ENCODE measurements at regions not wholly inside any gene's neighbourhood (a gene's known extent, or its start where the extent isn't known, plus 50 kb on each side); places are given as distances from the start of the nearest gene placed in this dataset.
"Not testable (repeated sequence)": the region's sequence is repeated elsewhere in the genome, so short reads cannot be mapped to it uniquely, and the experiment has no call there.

GRCh38 chr14:105952826-105953225 lies 426.4 kb downstream of the TMEM121 start:
- H3K27ac ChIP-seq, result no peak overlapping the region
- TF ChIP-seq EZH2 (IDR thresholded peaks at IDR 0.05), result no peak
- TF ChIP-seq FOXP2 (optimal IDR thresholded peaks at IDR 0.05; ENCODE audit: control extremely low read depth, extremely low read length, insufficient read depth), result no peak
- TF ChIP-seq POLR2AphosphoS5 (IDR thresholded peaks at IDR 0.05; ENCODE audit: borderline replicate concordance, low read depth, low read length), result no peak
- H3K9ac ChIP-seq (ENCODE audit: insufficient read length), result no peak overlapping the region
- no peaks in the 10 kb centered on the region for H3K9me3 ChIP-seq (ENCODE audit: low read depth, low read length)
- no peak for DNase-seq (ENCODE audit: low read depth, low spot score)
- H3K36me3 ChIP-seq (ENCODE audit: insufficient read depth, low read length), result no peaks in the 10 kb centered on the region
- no peak overlapping the region for H3K4me3 ChIP-seq

GRCh38 chr14:105961625-105962024 lies 435.2 kb downstream of the TMEM121 start:
- H3K36me3 ChIP-seq (ENCODE audit: insufficient read depth, low read length); H3K27ac ChIP-seq; DNase-seq (ENCODE audit: low read depth, low spot score); H3K4me3 ChIP-seq; H3K9ac ChIP-seq (ENCODE audit: insufficient read length); H3K9me3 ChIP-seq (ENCODE audit: low read depth, low read length): not testable (repeated sequence)

GRCh38 chr14:105962532-105962931 lies 436.1 kb downstream of the TMEM121 start:
- H3K27ac ChIP-seq, result no peak overlapping the region
- no peak for DNase-seq (ENCODE audit: low read depth, low spot score)
- no peak overlapping the region for H3K9ac ChIP-seq (ENCODE audit: insufficient read length)
- no peaks in the 10 kb centered on the region for H3K9me3 ChIP-seq (ENCODE audit: low read depth, low read length)
- TF ChIP-seq EZH2 (IDR thresholded peaks at IDR 0.05), result no peak
- no peak overlapping the region for H3K4me3 ChIP-seq
- no peaks in the 10 kb centered on the region for H3K36me3 ChIP-seq (ENCODE audit: insufficient read depth, low read length)

- TF ChIP-seq EZH2 (IDR thresholded peaks at IDR 0.05) (no peak), POLR2AphosphoS5 (IDR thresholded peaks at IDR 0.05; ENCODE audit: borderline replicate concordance, low read depth, low read length) (no peak), FOXP2 (optimal IDR thresholded peaks at IDR 0.05; ENCODE audit: control extremely low read depth, extremely low read length, insufficient read depth) (no peak)
- Histone ChIP-seq H3K9me3 (ENCODE audit: low read depth, low read length) (no peaks in the 10 kb centered on the region), H3K4me3 (no peak overlapping the region)
These were observed 441.9 kb downstream of the TMEM121 start for GRCh38 chr14:105968291-105968690.

GRCh38 chr14:105969026-105969425 lies 442.6 kb downstream of the TMEM121 start:
- H3K4me3 ChIP-seq; H3K36me3 ChIP-seq (ENCODE audit: insufficient read depth, low read length); H3K9ac ChIP-seq (ENCODE audit: insufficient read length); H3K27ac ChIP-seq; DNase-seq (ENCODE audit: low read depth, low spot score); H3K9me3 ChIP-seq (ENCODE audit: low read depth, low read length): not testable (repeated sequence)

More at GRCh38 chr14:105968291-105968690, 441.9 kb downstream of the TMEM121 start:
- Histone ChIP-seq H3K9ac (ENCODE audit: insufficient read length) (no peak overlapping the region), H3K36me3 (ENCODE audit: insufficient read depth, low read length) (no peaks in the 10 kb centered on the region), H3K27ac (no peak overlapping the region)
- no peak for DNase-seq (ENCODE audit: low read depth, low spot score)

GRCh38 chr14:105970821-105971220 lies 444.4 kb downstream of the TMEM121 start:
- not testable (repeated sequence) for H3K9ac ChIP-seq (ENCODE audit: insufficient read length); H3K27ac ChIP-seq; H3K36me3 ChIP-seq (ENCODE audit: insufficient read depth, low read length); H3K9me3 ChIP-seq (ENCODE audit: low read depth, low read length); DNase-seq (ENCODE audit: low read depth, low spot score); H3K4me3 ChIP-seq

GRCh38 chr14:105971593-105972500 lies 445.5 kb downstream of the TMEM121 start:
- Histone ChIP-seq H3K9ac (ENCODE audit: insufficient read length) (no peak overlapping the region), H3K9me3 (ENCODE audit: low read depth, low read length) (no peaks in the 10 kb centered on the region), H3K36me3 (ENCODE audit: insufficient read depth, low read length) (no peaks in the 10 kb centered on the region), H3K4me3 (no peak overlapping the region), H3K27ac (no peak overlapping the region)
- DNase-seq (ENCODE audit: low read depth, low spot score), result no peak
- TF ChIP-seq EZH2 (IDR thresholded peaks at IDR 0.05) (no peak), FOXP2 (optimal IDR thresholded peaks at IDR 0.05; ENCODE audit: control extremely low read depth, extremely low read length, insufficient read depth) (no peak), POLR2AphosphoS5 (IDR thresholded peaks at IDR 0.05; ENCODE audit: borderline replicate concordance, low read depth, low read length) (no peak)

GRCh38 chr14:105974902-105975301 lies 448.5 kb downstream of the TMEM121 start:
- DNase-seq (ENCODE audit: low read depth, low spot score), result no peak
- no peaks in the 10 kb centered on the region for H3K36me3 ChIP-seq (ENCODE audit: insufficient read depth, low read length)
- no peak overlapping the region for H3K9ac ChIP-seq (ENCODE audit: insufficient read length)
- H3K4me3 ChIP-seq, result no peak overlapping the region
- no peak overlapping the region for H3K27ac ChIP-seq
- H3K9me3 ChIP-seq (ENCODE audit: low read depth, low read length), result no peaks in the 10 kb centered on the region
- TF ChIP-seq FOXP2 (optimal IDR thresholded peaks at IDR 0.05; ENCODE audit: control extremely low read depth, extremely low read length, insufficient read depth) (no peak), EZH2 (IDR thresholded peaks at IDR 0.05) (no peak), POLR2AphosphoS5 (IDR thresholded peaks at IDR 0.05; ENCODE audit: borderline replicate concordance, low read depth, low read length) (no peak)

- Histone ChIP-seq H3K9ac (ENCODE audit: insufficient read length) (no peak overlapping the region), H3K9me3 (ENCODE audit: low read depth, low read length) (no peaks in the 10 kb centered on the region), H3K36me3 (ENCODE audit: insufficient read depth, low read length) (no peaks in the 10 kb centered on the region), H3K27ac (no peak overlapping the region), H3K4me3 (no peak overlapping the region)
- no peak for TF ChIP-seq POLR2AphosphoS5 (IDR thresholded peaks at IDR 0.05; ENCODE audit: borderline replicate concordance, low read depth, low read length)
- no peak for TF ChIP-seq FOXP2 (optimal IDR thresholded peaks at IDR 0.05; ENCODE audit: control extremely low read depth, extremely low read length, insufficient read depth)
- TF ChIP-seq EZH2 (IDR thresholded peaks at IDR 0.05), result no peak
- no peak for DNase-seq (ENCODE audit: low read depth, low spot score)
These were observed 452.4 kb downstream of the TMEM121 start for GRCh38 chr14:105978618-105979295.

Data from SK-N-MC (cell line).